Endodermal cell (in vitro differentiated cells): ENCODE measurements at regions not wholly inside any gene's neighbourhood (a gene's known extent, or its start where the extent isn't known, plus 50 kb on each side); places are given as distances from the start of the nearest gene placed in this dataset.

ENCODE experiments used
- DNase-seq: peaks from one replicate; pipeline ENCODE4 v3.0.0-alpha.2; 2017
- H3K27ac ChIP-seq: 2 replicates; pipeline ENCODE4 v1.5.1; 2013; ENCODE audit warnings: mild to moderate bottlenecking, low read depth, low read length, moderate library complexity
- H3K27me3 ChIP-seq: 2 replicates; pipeline ENCODE4 v1.6.1; 2013; ENCODE audit warnings: mild to moderate bottlenecking, low read length, moderate library complexity; ENCODE audit not compliant: insufficient read depth, control insufficient read depth, poor library complexity, severe bottlenecking
- H3K36me3 ChIP-seq: 2 replicates; pipeline ENCODE4 v1.7.0; 2013; ENCODE audit warnings: mild to moderate bottlenecking, low read length, moderate library complexity; ENCODE audit not compliant: control insufficient read depth, insufficient read depth
- H3K4me1 ChIP-seq: one replicate; pipeline ENCODE4 v1.7.0; 2013; ENCODE audit warnings: low read length; ENCODE audit not compliant: control insufficient read depth, insufficient read depth
- H3K4me3 ChIP-seq: 2 replicates; pipeline ENCODE4 v1.5.1; 2013; ENCODE audit warnings: mild to moderate bottlenecking, low read length, moderate library complexity
- H3K9ac ChIP-seq: 2 replicates; pipeline ENCODE4 v1.6.1; 2013; ENCODE audit warnings: mild to moderate bottlenecking, low read length, moderate library complexity; ENCODE audit not compliant: poor library complexity, severe bottlenecking; ENCODE audit errors: extremely low read depth
- H3K9me3 ChIP-seq: 2 replicates; pipeline ENCODE4 v1.6.1; 2013; ENCODE audit warnings: mild to moderate bottlenecking, low read length, moderate library complexity; ENCODE audit not compliant: control insufficient read depth
- H3K27ac Mint-ChIP-seq: 2 replicates; pipeline ENCODE4 v1.8.0; 2020; ENCODE audit warnings: mixed read lengths
- H3K27me3 Mint-ChIP-seq: 2 replicates; pipeline ENCODE4 v1.8.0; 2021; ENCODE audit warnings: mild to moderate bottlenecking, mixed read lengths; ENCODE audit not compliant: insufficient read depth
- H3K36me3 Mint-ChIP-seq: 2 replicates; pipeline ENCODE4 v1.8.0; 2020; ENCODE audit warnings: low read depth, mixed read lengths
- H3K4me1 Mint-ChIP-seq: 2 replicates; pipeline ENCODE4 v1.8.0; 2020; ENCODE audit warnings: mixed read lengths
- H3K4me3 Mint-ChIP-seq: 2 replicates; pipeline ENCODE4 v1.8.0; 2020; ENCODE audit warnings: mild to moderate bottlenecking, moderate library complexity, mixed read lengths
- H3K9me3 Mint-ChIP-seq: 2 replicates; pipeline ENCODE4 v1.8.0; 2020; ENCODE audit warnings: mild to moderate bottlenecking, mixed read lengths
- CTCF ChIP-seq: fragments of 200-600 bp; sonication (generic); conservative IDR thresholded peaks from 2 replicates; pipeline ENCODE4 v1.5.0; 2021; ENCODE audit warnings: antibody characterized with exemption, mild to moderate bottlenecking
- WGBS, 2 experiments: methylation state at CpG; one replicate each; pipeline versions ENCODE4 v1.1.5 to v1.1.7; 2013; ENCODE audit warnings: missing lambda C conversion rate in 2 of 2, mixed read lengths in 1 of 2; ENCODE audit not compliant: insufficient coverage in 1 of 2, insufficient read length in 1 of 2; 5-methylcytosine and 5-hydroxymethylcytosine counted together

GRCh38 chr7:54858008-54858692, 99.1 kb upstream of the SEC61G start:
- peak overlapping the region; percentile 80 for H3K27ac Mint-ChIP-seq
- Histone ChIP-seq H3K27me3 (no peaks in the 10 kb centered on the region), H3K4me3 (no peak overlapping the region), H3K36me3 (no peaks in the 10 kb centered on the region), H3K9ac (no peak overlapping the region), H3K27ac (peak overlapping the region; percentile 9), H3K4me1 (no peaks in the 10 kb centered on the region), H3K9me3 (no peaks in the 10 kb centered on the region)
- TF ChIP-seq CTCF, result no peak
- WGBS, 2 experiments, result 67 to 81% methylated on average over 2 to 3 of the region's 3 CpGs
- no peaks in the 10 kb centered on the region for H3K27me3 Mint-ChIP-seq
- peaks cover 10% of the 10 kb centered on the region for H3K4me1 Mint-ChIP-seq
- peaks cover 8% of the 10 kb centered on the region for H3K9me3 Mint-ChIP-seq
- H3K4me3 Mint-ChIP-seq, result no peak overlapping the region
- peak; percentile 64 for DNase-seq
- no peaks in the 10 kb centered on the region for H3K36me3 Mint-ChIP-seq

GRCh38 chr7:54859066-54859465, 100.1 kb upstream of the SEC61G start:
- H3K9me3 Mint-ChIP-seq, result no peaks in the 10 kb centered on the region
- H3K36me3 ChIP-seq, result no peaks in the 10 kb centered on the region
- H3K4me1 ChIP-seq, result no peaks in the 10 kb centered on the region
- no peaks in the 10 kb centered on the region for H3K27me3 ChIP-seq
- H3K9ac ChIP-seq, result no peak overlapping the region
- no peak overlapping the region for H3K4me3 ChIP-seq
- no peak for DNase-seq
- H3K36me3 Mint-ChIP-seq, result no peaks in the 10 kb centered on the region
- H3K27ac ChIP-seq, result no peak overlapping the region
- H3K27me3 Mint-ChIP-seq, result no peaks in the 10 kb centered on the region
- H3K4me1 Mint-ChIP-seq, result peaks cover 10% of the 10 kb centered on the region
- no peak overlapping the region for H3K4me3 Mint-ChIP-seq
- H3K27ac Mint-ChIP-seq, result no peak overlapping the region
- no peaks in the 10 kb centered on the region for H3K9me3 ChIP-seq
- no peak for TF ChIP-seq CTCF

GRCh38 chr7:54859545-54859944, 100.5 kb upstream of the SEC61G start:
- Mint-ChIP-seq H3K27me3 (no peaks in the 10 kb centered on the region), H3K4me3 (no peak overlapping the region), H3K27ac (no peak overlapping the region), H3K9me3 (no peaks in the 10 kb centered on the region), H3K36me3 (no peaks in the 10 kb centered on the region), H3K4me1 (peaks cover 10% of the 10 kb centered on the region)
- H3K4me1 ChIP-seq, result no peaks in the 10 kb centered on the region
- H3K4me3 ChIP-seq, result no peak overlapping the region
- DNase-seq, result no peak
- H3K9me3 ChIP-seq, result no peaks in the 10 kb centered on the region
- no peak overlapping the region for H3K27ac ChIP-seq
- no peaks in the 10 kb centered on the region for H3K27me3 ChIP-seq
- WGBS, 2 experiments, result 91 to 100% methylated on average over 3 to 4 of the region's 4 CpGs
- TF ChIP-seq CTCF, result no peak
- H3K36me3 ChIP-seq, result no peaks in the 10 kb centered on the region
- H3K9ac ChIP-seq, result no peak overlapping the region
